ENCODE measurements at regions not wholly inside any gene's neighbourhood (a gene's known extent, or its start where the extent isn't known, plus 50 kb on each side); places are given as distances from the start of the nearest gene placed in this dataset.

DNA sequence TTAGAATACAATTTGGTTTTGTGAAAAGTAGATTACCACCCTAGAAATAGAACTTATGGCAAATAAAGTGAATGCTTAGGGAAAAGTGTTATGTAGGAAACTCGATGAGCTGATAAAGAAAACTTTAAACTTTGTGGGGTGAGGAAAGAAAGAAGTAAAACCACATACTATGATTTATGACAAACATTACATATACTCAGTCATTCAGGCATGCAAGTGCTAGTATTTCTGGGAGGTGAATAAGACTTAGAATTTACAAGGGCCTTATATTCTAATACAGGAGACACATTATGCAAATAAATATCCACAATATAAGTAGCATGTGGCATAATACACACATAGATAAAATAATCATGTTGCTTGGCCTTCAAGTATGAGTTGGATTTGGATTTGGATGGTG, 618.1 kb downstream of the XIRP2 start:
- peaks cover 8% of the 10 kb centered on the region for H3K4me1 Mint-ChIP-seq
- no peaks in the 10 kb centered on the region for H3K27me3 Mint-ChIP-seq (ENCODE audit: low read depth)
- TF ChIP-seq, protein P1, sequence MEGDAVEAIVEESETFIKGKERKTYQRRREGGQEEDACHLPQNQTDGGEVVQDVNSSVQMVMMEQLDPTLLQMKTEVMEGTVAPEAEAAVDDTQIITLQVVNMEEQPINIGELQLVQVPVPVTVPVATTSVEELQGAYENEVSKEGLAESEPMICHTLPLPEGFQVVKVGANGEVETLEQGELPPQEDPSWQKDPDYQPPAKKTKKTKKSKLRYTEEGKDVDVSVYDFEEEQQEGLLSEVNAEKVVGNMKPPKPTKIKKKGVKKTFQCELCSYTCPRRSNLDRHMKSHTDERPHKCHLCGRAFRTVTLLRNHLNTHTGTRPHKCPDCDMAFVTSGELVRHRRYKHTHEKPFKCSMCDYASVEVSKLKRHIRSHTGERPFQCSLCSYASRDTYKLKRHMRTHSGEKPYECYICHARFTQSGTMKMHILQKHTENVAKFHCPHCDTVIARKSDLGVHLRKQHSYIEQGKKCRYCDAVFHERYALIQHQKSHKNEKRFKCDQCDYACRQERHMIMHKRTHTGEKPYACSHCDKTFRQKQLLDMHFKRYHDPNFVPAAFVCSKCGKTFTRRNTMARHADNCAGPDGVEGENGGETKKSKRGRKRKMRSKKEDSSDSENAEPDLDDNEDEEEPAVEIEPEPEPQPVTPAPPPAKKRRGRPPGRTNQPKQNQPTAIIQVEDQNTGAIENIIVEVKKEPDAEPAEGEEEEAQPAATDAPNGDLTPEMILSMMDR (IDR thresholded peaks at IDR 0.05; ENCODE audit: unreplicated experiment in 3 of 3): no peak
- no peak overlapping the region for H3K27ac Mint-ChIP-seq
- no peaks in the 10 kb centered on the region for H3K36me3 Mint-ChIP-seq (ENCODE audit: low read depth)
- H3K9me3 Mint-ChIP-seq: peaks cover 3% of the 10 kb centered on the region
- no peak overlapping the region for H3K4me3 Mint-ChIP-seq

DNA sequence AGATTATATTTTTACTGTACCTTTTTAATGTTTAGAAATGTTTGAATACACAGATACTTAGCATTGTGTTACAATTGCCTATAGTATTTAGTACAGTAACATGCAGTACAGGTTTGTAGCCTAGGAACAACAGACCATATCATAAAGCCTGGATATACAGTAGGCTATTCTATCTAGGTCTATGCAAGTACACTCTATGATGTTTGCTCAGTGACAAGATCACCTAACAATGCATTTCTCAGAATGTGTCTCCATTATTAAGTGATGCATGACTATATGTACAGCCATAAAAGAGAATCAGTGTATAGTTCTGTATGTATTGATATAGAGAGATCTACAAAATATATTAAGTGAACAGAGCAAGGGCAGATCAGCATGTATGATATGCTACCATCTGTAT, 616.4 kb downstream of the XIRP2 start:
- no peak overlapping the region for H3K4me3 Mint-ChIP-seq
- TF ChIP-seq, protein P1 (IDR thresholded peaks at IDR 0.05; ENCODE audit: unreplicated experiment in 3 of 3): no peak
- no peak overlapping the region for H3K27ac Mint-ChIP-seq

DNA sequence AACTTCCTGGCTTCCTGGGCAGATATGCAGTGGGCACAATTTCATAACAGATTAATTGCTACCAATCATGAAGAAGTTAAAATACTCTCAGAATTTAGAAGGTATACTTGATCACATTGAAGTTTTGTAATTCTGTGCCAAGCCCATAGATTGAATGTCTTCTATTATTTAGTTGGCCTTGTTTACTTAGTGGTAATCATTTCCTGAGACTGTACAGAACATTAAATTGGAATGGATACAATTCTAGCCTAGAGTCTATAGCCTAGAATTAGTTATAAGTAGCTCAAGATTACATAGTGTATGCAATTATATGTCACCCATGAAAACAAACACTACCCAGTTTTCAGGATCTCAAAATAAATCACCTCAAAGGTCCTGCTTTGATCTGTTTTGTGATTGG, 615.8 kb downstream of the XIRP2 start:
- no peaks in the 10 kb centered on the region for H3K36me3 Mint-ChIP-seq (ENCODE audit: low read depth)
- TF ChIP-seq, protein P1 (IDR thresholded peaks at IDR 0.05; ENCODE audit: unreplicated experiment in 3 of 3): no peak
- H3K9me3 Mint-ChIP-seq: peaks cover 3% of the 10 kb centered on the region
- no peaks in the 10 kb centered on the region for H3K27me3 Mint-ChIP-seq (ENCODE audit: low read depth)
- no peak overlapping the region for H3K4me3 Mint-ChIP-seq
- H3K27ac Mint-ChIP-seq: no peak overlapping the region
- no peaks in the 10 kb centered on the region for H3K4me1 Mint-ChIP-seq

More for the DNA sequence above, 616.4 kb downstream of the XIRP2 start:
- H3K4me1 Mint-ChIP-seq: peaks cover 5% of the 10 kb centered on the region
- no peaks in the 10 kb centered on the region for H3K36me3 Mint-ChIP-seq (ENCODE audit: low read depth)
- no peaks in the 10 kb centered on the region for H3K27me3 Mint-ChIP-seq (ENCODE audit: low read depth)
- peaks cover 3% of the 10 kb centered on the region for H3K9me3 Mint-ChIP-seq

GRCh38 chr2:167501618-167502017, 613.3 kb downstream of the XIRP2 start:
- peaks cover 2% of the 10 kb centered on the region for H3K9me3 Mint-ChIP-seq
- H3K4me1 Mint-ChIP-seq: no peaks in the 10 kb centered on the region
- H3K4me3 Mint-ChIP-seq: no peak overlapping the region
- no peak overlapping the region for H3K27ac Mint-ChIP-seq
- TF ChIP-seq, protein P1 (IDR thresholded peaks at IDR 0.05; ENCODE audit: unreplicated experiment in 3 of 3): no peak
- no peaks in the 10 kb centered on the region for H3K27me3 Mint-ChIP-seq (ENCODE audit: low read depth)
- H3K36me3 Mint-ChIP-seq (ENCODE audit: low read depth): no peaks in the 10 kb centered on the region

DNA sequence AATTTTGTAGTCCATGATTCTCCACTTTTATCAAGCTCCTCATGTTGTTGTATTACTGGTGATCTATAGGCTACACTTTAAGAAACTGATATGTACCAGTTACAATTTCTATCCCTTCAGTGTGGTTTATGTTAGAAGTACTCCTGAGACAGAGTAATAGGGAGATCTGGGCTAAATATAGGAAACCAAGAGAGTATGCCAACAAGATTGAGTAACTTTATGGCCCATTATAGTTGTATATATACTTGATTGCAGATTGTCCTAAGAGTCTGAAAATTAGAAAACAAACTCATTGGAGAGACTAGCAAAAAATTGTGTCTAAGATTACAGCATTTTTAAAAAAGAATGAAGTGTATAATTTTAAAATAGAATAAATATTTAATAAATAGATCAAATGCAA, 605.6 kb downstream of the XIRP2 start:
- no peaks in the 10 kb centered on the region for H3K9me3 Mint-ChIP-seq
- no peaks in the 10 kb centered on the region for H3K27me3 Mint-ChIP-seq (ENCODE audit: low read depth)
- peaks cover 5% of the 10 kb centered on the region for H3K36me3 Mint-ChIP-seq (ENCODE audit: low read depth)
- peaks cover 23% of the 10 kb centered on the region for H3K4me1 Mint-ChIP-seq
- peak overlapping the region; percentile 2 to 69 (median 68) for H3K27ac Mint-ChIP-seq
- no peak overlapping the region for H3K4me3 Mint-ChIP-seq
- TF ChIP-seq, protein P1 (IDR thresholded peaks at IDR 0.05; ENCODE audit: unreplicated experiment in 3 of 3): no peak

GRCh38 chr2:167492486-167492885, 604.2 kb downstream of the XIRP2 start:
- TF ChIP-seq, protein P1 (IDR thresholded peaks at IDR 0.05; ENCODE audit: unreplicated experiment in 3 of 3): no peak
- peak overlapping the region; percentile 8 to 37 (median 13) for H3K27ac Mint-ChIP-seq
- H3K27me3 Mint-ChIP-seq (ENCODE audit: low read depth): no peaks in the 10 kb centered on the region
- no peak overlapping the region for H3K4me3 Mint-ChIP-seq
- peaks cover 5% of the 10 kb centered on the region for H3K36me3 Mint-ChIP-seq (ENCODE audit: low read depth)
- H3K4me1 Mint-ChIP-seq: peaks cover 37% of the 10 kb centered on the region
- H3K9me3 Mint-ChIP-seq: no peaks in the 10 kb centered on the region
